ENCODE measurements at regions not wholly inside any gene's neighbourhood (a gene's known extent, or its start where the extent isn't known, plus 50 kb on each side); places are given as distances from the start of the nearest gene placed in this dataset.
"Not testable (repeated sequence)": the region's sequence is repeated elsewhere in the genome, so short reads cannot be mapped to it uniquely, and the experiment has no call there.

DNA sequence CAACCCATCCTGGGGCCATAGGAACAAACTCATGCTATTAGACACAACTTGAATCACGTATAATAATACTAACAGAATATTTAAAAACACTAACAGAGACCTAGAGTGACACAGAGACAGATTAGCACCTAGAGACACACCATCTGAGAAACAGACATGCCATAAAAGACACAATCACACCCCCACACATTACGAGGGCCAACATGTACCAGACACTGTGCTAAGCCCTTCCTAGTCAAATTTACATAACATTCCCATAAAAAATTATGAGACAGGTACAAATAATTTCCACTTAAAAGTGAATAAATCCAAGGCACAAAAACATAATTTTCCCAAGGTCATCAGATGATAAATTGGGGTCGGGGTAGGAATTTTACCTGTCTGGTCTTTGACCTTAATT lies 141.1 kb upstream of the PRSS16 start:
- no peak for DNase-seq (ENCODE audit: low spot score)

- no peak for DNase-seq (ENCODE audit: low spot score)
Measured at GRCh38 chr6:27111743-27112142, 135.8 kb upstream of the PRSS16 start.

GRCh38 chr6:27112974-27113373 lies 134.5 kb upstream of the PRSS16 start:
- DNase-seq (ENCODE audit: low spot score) = no peak

GRCh38 chr6:27119329-27119728 lies 128.2 kb upstream of the PRSS16 start:
- no peak for DNase-seq (ENCODE audit: low spot score)

GRCh38 chr6:27119761-27120160 lies 127.7 kb upstream of the PRSS16 start:
- no peak for DNase-seq (ENCODE audit: low spot score)

GRCh38 chr6:27121640-27122039 lies 125.9 kb upstream of the PRSS16 start:
- no peak for DNase-seq (ENCODE audit: low spot score)

GRCh38 chr6:27124252-27124657 lies 123.2 kb upstream of the PRSS16 start:
- no peak for DNase-seq (ENCODE audit: low spot score)

DNA sequence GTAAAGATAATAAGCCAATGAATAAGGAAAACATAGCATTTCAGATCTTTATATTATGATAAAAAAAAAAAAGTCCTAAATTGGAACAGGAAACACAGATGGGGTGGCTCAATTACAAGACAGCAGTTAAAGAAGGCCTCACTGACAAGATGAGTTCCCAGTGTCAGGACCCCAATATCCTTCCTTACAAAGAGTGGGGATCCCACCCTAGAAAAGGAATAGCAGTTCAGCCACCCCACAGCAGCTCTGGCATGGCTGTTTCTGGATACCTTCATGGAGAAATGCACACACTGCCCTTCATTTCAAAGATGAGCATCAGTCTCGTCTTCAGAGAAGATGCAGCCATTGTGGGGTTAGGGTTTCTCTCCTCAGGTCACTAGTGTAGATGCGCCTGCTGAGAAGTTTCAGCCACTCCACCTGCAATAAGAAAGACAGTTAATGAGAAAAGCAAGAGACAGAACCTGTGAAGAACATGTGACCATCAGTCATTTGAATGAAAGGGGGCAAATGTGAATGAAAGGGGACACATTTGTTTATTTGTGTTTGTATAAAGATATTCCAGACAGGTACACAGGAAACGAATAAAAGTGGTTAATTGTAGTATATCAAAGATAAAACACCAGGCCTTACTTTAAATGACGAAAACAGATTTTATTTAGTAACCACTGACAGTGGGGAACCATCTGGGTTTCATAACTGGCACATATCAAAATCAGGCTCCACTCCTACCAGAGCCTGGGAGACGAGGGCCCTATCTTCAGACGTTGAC lies 121.3 kb upstream of the PRSS16 start:
- DNase-seq (ENCODE audit: low spot score) = no peak

DNA sequence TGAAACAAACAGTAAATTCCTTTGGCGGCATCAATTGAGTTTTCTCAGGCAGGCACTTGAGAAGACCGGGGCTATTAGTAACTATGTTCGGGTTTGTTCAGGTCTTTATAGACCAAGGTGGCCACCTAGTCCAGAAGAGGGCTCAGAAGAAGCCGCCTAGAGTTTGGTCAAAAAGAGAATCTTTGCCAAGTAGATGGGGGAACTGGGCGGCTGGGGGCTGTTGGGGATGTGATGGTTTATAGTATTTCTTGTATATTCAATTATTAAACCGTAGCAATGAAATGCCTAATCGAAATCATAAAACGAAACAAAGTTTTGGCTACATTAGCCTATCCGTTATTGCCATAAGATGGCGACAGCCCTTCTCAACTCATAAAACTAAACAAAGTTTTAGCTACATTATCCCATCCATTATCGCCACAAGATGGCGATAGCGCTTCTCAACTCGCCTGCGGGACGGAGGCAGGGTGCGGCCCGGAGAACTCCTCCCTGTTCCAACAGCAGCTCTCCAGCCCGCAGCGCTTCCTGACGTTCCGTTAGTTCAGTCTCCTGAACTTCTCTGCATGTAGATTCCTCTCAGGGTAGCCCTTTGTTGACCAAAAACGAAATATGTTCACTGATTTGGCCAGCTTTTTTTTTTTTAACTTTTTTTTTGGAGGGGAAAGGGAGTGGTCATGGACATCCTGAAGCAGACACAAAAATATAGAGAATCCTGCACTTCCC lies 120.5 kb upstream of the PRSS16 start:
- DNase-seq (ENCODE audit: low spot score) = peak; percentile 92

GRCh38 chr6:27127874-27128273 lies 119.6 kb upstream of the PRSS16 start:
- DNase-seq (ENCODE audit: low spot score) = not testable (repeated sequence)

DNA sequence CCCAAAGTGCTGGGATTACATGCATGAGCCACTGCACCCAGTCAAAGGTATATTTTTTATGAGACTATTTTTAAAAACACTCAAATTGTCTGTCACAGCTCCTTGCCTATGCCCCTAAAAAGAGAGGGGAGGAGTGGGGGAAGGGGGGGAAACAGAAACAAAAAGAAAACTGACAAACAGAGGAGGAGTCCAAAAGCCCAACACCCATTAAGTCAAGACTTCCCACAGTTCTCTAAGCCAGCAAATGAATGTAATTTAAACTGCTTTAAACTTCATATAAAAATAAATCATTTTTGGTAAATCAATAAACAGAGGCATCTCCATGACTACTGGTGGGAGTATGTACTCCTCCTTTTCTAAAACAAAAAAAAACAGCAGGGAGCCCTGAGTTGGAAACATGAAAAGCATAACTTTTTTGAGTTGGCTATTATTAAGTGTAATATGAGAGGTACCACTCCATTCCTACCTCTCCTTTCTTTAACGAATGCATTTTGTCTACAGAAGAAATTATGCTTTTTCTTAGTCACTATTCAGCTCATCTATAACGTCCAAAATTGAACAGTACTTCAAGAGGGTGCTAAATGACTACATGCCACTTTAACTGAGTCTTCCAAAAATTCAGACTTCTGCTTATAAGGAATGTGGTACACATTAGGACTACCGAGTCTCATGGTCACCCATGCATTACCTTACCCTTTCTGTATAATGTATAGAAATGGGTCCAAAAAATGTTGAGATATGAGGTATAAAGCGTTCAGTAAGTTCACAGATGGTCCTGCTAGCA lies 119.0 kb upstream of the PRSS16 start:
- DNase-seq (ENCODE audit: low spot score) = no peak

GRCh38 chr6:27129095-27129815 lies 118.2 kb upstream of the PRSS16 start:
- no peak for DNase-seq (ENCODE audit: low spot score)

- no peak for DNase-seq (ENCODE audit: low spot score)
Measured at GRCh38 chr6:27129917-27130316, 117.6 kb upstream of the PRSS16 start.

- DNase-seq (ENCODE audit: low spot score) = no peak
Measured at GRCh38 chr6:27130668-27131428, 116.7 kb upstream of the PRSS16 start.

GRCh38 chr6:27132282-27132531 lies 115.3 kb upstream of the PRSS16 start:
- DNase-seq (ENCODE audit: low spot score) = not testable (repeated sequence)

GRCh38 chr6:27132532-27133280 lies 114.8 kb upstream of the PRSS16 start:
- peak; percentile 96 for DNase-seq (ENCODE audit: low spot score)

GRCh38 chr6:27133281-27134227 lies 113.9 kb upstream of the PRSS16 start:
- peak; percentile 59 for DNase-seq (ENCODE audit: low spot score)

- no peak for DNase-seq (ENCODE audit: low spot score)
Measured at GRCh38 chr6:27135087-27135657, 112.3 kb upstream of the PRSS16 start.

GRCh38 chr6:27136077-27136644 lies 111.3 kb upstream of the PRSS16 start:
- no peak for DNase-seq (ENCODE audit: low spot score)
